Kasumi-1 (cell line): ENCODE measurements at regions not wholly inside any gene's neighbourhood (a gene's known extent, or its start where the extent isn't known, plus 50 kb on each side); places are given as distances from the start of the nearest gene placed in this dataset.
"Not testable (repeated sequence)": the region's sequence is repeated elsewhere in the genome, so short reads cannot be mapped to it uniquely, and the experiment has no call there.

Experiments
- DNase-seq, 2 experiments: peaks; one replicate each; lab custom pipeline; 2025; lab: John Stamatoyannopoulos, UW

GRCh38 chr5:116892993-116893392, 318.4 kb upstream of the SEMA6A start:
- no peak for DNase-seq

DNA sequence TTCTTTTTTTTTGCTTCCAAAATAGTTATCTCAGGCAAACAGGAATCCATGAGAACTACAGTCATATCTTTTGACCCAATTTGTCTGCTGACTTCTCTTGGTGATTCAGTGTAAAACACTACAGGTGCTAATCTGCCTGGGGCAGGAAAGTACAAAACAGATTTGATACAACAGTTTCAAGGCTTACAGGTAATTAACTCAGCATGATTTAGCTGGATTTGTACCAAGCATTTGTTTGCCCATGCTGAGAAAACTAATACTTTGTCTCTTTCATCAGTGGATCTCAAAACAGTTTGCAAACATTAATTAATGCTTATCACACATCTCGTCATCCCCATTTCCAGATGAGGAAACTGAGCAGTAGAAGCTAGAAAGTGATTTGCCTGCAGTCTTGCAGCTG, 312.5 kb upstream of the SEMA6A start:
- DNase-seq: no peak

DNA sequence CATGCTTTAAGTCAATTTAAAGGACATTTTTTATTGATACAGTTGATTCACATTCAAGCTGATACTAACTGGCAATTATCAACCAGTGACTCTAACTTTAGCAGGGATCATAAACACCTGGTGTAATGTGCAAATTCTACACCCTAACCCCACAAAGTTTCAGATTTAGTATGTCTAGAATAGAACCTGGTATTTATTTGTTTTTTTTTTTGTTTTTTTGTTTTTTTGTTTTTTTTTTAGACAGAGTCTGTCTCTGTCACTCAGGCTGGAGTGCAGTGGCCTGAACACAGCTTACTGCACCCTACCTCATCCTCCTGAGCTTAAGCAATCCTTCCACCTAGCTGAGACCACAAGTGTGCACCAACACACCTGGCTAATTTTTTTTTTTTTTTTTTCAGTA, 311.2 kb upstream of the SEMA6A start:
- no peak for DNase-seq

DNA sequence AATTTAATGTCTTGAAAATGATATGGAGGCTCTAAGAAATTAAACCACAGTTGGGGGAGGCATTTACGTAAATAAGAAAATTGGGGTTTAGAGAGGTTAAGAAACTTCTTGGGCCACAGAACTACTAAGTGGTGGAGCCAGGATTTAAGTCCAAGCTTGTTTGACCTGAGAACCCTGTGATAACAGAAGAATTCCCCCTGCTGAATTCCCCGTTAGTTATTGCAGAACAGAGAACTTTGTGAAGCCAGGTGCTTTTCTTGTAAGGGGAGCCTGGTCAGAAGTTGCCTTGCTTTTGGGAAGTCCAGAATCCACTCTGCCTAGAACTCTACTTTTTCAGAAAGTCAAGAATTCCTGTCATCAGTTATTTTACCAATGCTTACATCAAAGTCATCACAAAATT, 309.3 kb upstream of the SEMA6A start:
- DNase-seq: no peak

- no peak for DNase-seq
Measured at GRCh38 chr5:116881921-116882531, 307.4 kb upstream of the SEMA6A start.

GRCh38 chr5:116880601-116881000, 306.0 kb upstream of the SEMA6A start:
- DNase-seq: no peak

- no peak for DNase-seq
Measured at GRCh38 chr5:116880150-116880549, 305.5 kb upstream of the SEMA6A start.

DNA sequence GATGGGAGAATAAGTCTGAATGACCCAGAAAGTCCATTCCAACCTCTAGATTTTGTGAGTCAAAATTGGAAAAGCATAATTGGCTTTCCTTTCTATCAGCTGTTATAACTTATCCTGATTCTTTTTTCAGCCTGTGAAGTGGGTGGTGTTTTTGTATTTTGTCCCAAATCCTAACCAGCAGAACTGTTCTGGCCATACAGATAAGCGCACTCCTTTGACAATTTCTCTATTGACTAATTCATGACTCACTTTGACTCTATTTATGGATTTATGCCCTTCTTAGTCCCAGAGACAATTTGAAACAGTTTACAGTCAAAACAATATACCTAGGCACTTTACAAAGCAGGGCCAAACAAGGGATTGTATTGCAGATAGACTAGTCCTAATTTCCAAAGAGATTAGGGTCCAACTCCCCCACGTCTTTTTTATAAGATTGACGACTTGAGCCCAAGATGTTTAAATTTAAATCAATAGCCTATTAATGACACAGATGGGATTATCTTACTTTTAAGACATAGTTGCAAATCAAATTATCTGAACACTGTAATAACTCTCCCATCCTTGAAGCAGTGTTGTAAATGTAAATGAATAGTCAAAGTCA, 301.7 kb upstream of the SEMA6A start:
- no peak for DNase-seq

GRCh38 chr5:116872986-116873385, 298.4 kb upstream of the SEMA6A start:
- DNase-seq: no peak

GRCh38 chr5:116872486-116872885, 297.9 kb upstream of the SEMA6A start:
- no peak for DNase-seq

DNA sequence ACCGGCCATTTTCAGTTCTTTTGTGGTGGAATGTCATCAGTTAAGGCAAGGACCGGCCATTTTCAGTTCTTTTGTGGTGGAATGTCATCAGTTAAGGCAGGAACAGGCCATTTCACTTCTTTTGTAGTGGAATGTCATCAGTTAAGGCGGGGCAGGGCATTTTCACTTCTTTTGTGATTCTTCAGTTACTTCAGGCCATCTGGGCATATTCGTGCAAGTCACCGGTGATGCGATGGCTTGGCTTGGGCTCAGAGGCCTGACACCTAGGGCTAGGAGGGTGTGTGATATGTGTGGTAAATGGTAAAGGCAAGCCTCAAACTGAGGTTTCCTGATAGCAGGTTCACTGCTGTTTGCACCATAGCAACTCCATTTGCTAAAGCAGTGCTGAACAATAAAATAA, 293.2 kb upstream of the SEMA6A start:
- DNase-seq: not testable (repeated sequence)

DNA sequence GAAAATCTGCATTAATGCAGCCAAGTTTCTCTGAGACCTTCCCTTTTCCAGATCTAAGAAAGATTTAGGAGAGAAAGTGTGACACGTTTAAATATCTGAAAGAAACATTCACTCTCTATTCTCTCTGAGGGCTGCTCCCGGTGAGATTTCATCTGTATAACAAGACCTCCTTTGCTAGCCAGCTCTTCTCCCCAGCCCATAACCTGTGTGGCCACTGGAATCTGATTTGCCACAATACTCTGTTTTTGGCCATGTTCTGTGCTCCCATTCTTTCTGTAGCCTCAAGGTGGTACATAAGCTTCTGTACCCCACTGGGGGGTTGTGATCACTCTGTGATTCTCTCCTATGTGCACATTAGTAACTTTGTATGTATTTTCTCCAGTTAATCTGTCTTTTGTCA, 291.0 kb upstream of the SEMA6A start:
- DNase-seq: no peak

DNA sequence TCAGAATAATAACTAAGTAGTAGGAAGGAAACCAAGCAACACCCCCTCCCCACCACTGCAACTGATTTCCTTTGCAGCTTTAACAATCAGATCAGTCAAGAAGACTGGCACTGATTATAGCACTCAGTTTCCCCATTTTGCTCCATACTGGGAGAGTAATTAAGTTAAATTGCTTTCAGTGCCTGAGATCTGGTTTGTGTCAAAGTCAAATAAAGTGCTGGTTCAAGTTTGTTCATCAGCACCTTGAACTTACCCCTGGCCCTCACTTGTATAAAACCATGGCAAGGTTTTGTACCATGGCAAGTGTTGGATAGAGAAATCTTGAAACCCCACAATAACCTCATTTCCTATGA, 290.2 kb upstream of the SEMA6A start:
- DNase-seq: no peak

DNA sequence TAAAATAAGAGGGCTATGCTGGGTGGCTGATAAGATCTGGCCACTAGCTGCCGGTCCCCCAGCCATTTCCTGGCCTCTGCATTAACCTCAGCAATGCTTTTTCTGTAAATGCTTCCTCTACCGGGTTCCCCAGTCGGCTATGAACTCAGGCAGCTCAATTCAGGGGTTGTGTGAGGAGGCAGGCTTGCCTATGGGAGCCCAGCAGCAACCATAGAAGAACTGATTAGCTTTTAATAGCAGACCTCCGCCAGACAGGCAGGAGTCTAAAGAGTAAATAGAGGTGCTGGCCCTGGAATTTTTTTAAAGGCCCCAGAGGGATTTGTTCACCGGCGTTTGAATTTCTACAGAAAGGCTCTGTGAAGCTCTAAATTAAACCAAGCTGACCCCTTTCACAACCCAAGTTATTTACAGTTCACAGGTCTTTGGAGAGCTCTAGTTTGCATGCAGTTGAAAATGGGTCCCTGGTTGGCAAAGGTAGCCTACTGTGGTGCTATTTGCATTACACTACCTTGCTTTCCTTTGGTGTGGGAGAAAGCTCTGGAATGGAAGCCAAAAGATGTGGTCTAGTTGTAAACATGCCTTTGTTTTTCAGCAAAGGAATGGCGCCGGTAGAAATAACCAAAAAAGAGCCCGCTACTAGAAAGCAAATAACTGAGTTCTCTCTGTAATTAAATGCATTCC, 289.7 kb upstream of the SEMA6A start:
- peak; percentile 2 to 3 for DNase-seq

- DNase-seq: no peak
Measured at GRCh38 chr5:116862632-116863455, 288.2 kb upstream of the SEMA6A start.

DNA sequence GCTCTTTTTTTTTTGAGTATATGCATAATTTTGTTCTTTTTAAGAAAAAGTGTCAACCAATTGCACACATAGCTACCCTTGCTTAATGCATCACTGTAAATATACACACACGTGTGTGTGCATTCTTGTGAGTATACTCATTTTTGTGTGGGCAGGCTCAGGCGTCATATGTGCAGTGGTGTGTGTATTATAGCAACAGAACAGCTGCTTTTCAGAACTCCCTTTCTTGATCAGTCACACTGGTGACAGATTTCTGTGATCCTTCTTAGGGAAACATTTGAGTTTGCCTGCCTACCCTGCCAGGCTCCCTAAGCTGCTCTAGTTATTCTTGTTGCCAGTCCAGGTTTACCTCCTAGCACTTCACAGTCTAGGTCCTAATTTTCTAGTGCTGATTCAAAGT, 287.0 kb upstream of the SEMA6A start:
- no peak for DNase-seq

- no peak for DNase-seq
Measured at GRCh38 chr5:116861097-116861496, 286.5 kb upstream of the SEMA6A start.

DNA sequence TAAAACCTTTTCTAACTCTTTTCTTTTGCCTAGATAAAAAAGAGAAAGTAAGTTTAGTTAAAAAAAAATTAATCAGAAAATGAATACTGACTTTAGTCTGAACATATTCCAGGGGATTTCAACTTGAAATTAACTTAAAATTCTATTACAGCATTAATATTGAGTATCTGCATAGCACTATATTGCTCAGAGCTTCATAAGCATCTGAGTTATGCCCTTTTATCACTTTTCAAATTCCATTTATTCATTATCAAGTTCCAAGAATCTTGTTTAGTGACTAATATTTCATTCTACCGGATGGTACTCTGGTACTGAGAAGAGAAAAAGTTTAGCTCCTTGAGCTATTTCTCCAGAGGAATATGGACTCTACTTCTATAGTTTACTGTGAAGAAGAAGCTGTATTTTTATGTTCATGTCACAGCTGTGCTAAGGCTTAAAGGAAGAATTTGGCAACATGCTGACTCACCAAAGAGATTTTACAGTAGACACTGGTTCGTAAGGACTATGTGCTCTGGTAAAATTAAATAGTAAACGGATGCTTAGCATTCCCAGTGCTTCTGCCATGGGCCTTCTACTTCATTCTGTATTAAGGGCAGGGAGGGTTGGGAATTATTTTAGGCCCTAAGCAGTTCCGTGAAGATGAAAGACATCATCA, 285.2 kb upstream of the SEMA6A start:
- DNase-seq: no peak

DNA sequence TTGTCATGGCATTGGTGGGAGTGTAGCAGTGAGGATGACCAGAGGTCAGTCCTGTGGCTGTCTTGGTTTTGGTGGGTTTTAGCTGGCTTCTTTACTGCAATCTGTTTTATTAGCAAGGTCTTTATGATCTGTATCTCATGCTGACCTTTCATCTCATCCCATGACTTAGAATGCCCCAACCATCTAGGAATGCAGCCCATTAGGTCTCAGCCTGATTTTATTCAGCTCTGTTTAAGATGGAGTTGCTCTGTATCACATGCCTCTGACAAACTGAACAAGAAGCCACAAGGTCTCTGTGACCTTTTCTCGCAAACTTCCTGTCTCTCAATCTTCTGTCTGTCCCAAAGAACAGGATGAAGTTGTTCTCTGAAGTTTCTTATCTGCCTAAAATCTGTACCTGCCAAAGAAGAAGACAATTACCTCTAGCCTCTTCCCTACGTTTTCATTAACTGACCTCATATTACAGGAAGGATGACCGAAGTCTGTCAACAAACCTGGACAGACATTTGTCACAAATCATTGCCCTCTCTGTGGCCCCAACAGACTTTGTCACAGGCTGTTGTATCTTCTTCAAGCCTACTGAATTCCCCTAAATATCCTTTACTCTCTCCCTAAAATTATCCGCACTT, 284.2 kb upstream of the SEMA6A start:
- no peak for DNase-seq

DNA sequence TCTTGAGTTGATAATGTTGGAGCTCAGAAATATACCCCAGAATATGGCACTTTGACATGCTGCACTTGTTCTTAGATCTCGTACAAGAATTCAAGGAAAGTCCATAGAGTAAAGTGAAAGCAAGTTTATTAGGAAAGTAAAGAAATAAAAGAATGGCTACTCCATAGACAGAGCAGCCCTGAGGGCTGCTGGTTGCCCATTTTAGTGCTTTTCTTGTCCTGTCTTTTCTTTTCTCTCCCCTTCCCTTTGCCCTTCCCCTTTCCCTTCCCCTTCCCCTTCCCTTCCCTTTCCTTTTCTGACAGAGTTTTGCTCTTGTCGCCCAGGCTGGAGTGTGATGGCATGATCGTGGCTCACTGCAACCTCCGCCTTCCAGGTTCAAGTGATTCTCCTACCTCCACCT, 283.4 kb upstream of the SEMA6A start:
- not testable (repeated sequence) for DNase-seq

- no peak for DNase-seq
Measured at GRCh38 chr5:116856271-116856670, 281.6 kb upstream of the SEMA6A start.

DNA sequence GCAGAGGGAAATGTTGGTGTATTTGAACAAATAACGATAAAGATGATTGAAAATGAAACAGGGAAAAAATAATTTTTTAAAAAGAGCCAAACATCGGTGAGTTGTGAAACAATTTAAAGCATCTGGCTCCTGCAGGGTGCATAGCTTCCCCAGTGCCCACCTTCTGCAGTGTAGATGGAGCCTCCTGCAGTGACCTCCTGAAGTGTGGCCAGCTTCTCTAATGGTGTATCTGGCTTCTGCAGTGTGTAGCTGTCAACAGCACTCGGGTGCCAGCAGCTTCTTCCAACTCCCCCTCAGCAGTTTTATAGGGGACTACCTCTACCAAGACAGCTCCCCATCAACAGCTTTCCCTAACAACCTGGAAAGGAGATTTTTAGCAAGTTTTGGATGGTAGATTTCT, 279.4 kb upstream of the SEMA6A start:
- no peak for DNase-seq
